Activated CD4-positive, alpha-beta T cell treated with anti-CD3 and anti-CD28 coated beads for 4 hours (primary cell): ENCODE measurements at regions not wholly inside any gene's neighbourhood (a gene's known extent, or its start where the extent isn't known, plus 50 kb on each side); places are given as distances from the start of the nearest gene placed in this dataset.
"Not testable (repeated sequence)": the region's sequence is repeated elsewhere in the genome, so short reads cannot be mapped to it uniquely, and the experiment has no call there.

Experiments
- DNase-seq, 2 donors: peaks; one replicate each; pipeline ENCODE4 v3.0.0-alpha.2; 2020

- no peak for DNase-seq
Measured at GRCh38 chr2:146992057-146992456, 852.8 kb upstream of the ACVR2A start.

- DNase-seq: no peak
Measured at GRCh38 chr2:146990311-146991054, 854.3 kb upstream of the ACVR2A start.

- no peak for DNase-seq
Measured at GRCh38 chr2:146989741-146990140, 855.1 kb upstream of the ACVR2A start.

GRCh38 chr2:146987996-146988395 is 856.8 kb upstream of the ACVR2A start:
- DNase-seq: no peak

GRCh38 chr2:146986161-146986560 is 858.7 kb upstream of the ACVR2A start:
- DNase-seq: no peak

GRCh38 chr2:146985753-146986152 is 859.1 kb upstream of the ACVR2A start:
- DNase-seq: no peak

GRCh38 chr2:146984014-146984413 is 860.8 kb upstream of the ACVR2A start:
- no peak for DNase-seq

- no peak for DNase-seq
Measured at GRCh38 chr2:146982393-146982846, 862.4 kb upstream of the ACVR2A start.

GRCh38 chr2:146981921-146982320 is 862.9 kb upstream of the ACVR2A start:
- DNase-seq: no peak

- DNase-seq: no peak
Measured at GRCh38 chr2:146979746-146980145, 865.1 kb upstream of the ACVR2A start.

- DNase-seq: no peak
Measured at GRCh38 chr2:146978577-146979555, 866.0 kb upstream of the ACVR2A start.

GRCh38 chr2:146970981-146971380 is 873.8 kb upstream of the ACVR2A start:
- DNase-seq: not testable (repeated sequence)

GRCh38 chr2:146969703-146970102 is 875.1 kb upstream of the ACVR2A start:
- not testable (repeated sequence) for DNase-seq

- no peak for DNase-seq
Measured at GRCh38 chr2:146964494-146964893, 880.3 kb upstream of the ACVR2A start.

- no peak for DNase-seq
Measured at GRCh38 chr2:146954544-146954943, 890.3 kb upstream of the ACVR2A start.

- DNase-seq: no peak
Measured at GRCh38 chr2:146952696-146953095, 892.1 kb upstream of the ACVR2A start.

GRCh38 chr2:146950911-146951310 is 893.9 kb upstream of the ACVR2A start:
- no peak for DNase-seq

GRCh38 chr2:146950361-146950760 is 894.5 kb upstream of the ACVR2A start:
- no peak for DNase-seq

- no peak for DNase-seq
Measured at GRCh38 chr2:146949400-146949799, 895.4 kb upstream of the ACVR2A start.

- DNase-seq: no peak
Measured at GRCh38 chr2:146944601-146945000, 900.2 kb upstream of the ACVR2A start.

GRCh38 chr2:146939991-146940685 is 904.7 kb upstream of the ACVR2A start:
- DNase-seq: no peak

- no peak for DNase-seq
Measured at GRCh38 chr2:146934921-146935320, 909.9 kb upstream of the ACVR2A start.

GRCh38 chr2:146931109-146931508 is 913.7 kb upstream of the ACVR2A start:
- DNase-seq: no peak
